HG03575 (cell line): ENCODE measurements at regions not wholly inside any gene's neighbourhood (a gene's known extent, or its start where the extent isn't known, plus 50 kb on each side); places are given as distances from the start of the nearest gene placed in this dataset.

Experiments used
- ATAC-seq: cut with Tn5 transposase; IDR thresholded peaks from one replicate; pipeline ENCODE4 v1.9.1; 2021; ENCODE audit not compliant: unreplicated experiment, insufficient number of reproducible peaks, low FRiP score; ENCODE audit errors: extremely low read depth

- no peak for ATAC-seq
These were observed 192.5 kb upstream of the SNX19 start for GRCh38 chr11:131108760-131109159.

- no peak for ATAC-seq
These were observed 193.0 kb upstream of the SNX19 start for GRCh38 chr11:131109257-131109656.

- no peak for ATAC-seq
These were observed 193.5 kb upstream of the SNX19 start for GRCh38 chr11:131109790-131110189.

GRCh38 chr11:131111775-131112174, 195.5 kb upstream of the SNX19 start:
- ATAC-seq = no peak

GRCh38 chr11:131118247-131118646, 202.0 kb upstream of the SNX19 start:
- ATAC-seq = no peak

GRCh38 chr11:131121426-131122333, 205.4 kb upstream of the SNX19 start:
- ATAC-seq = no peak

- no peak for ATAC-seq
These were observed 206.2 kb upstream of the SNX19 start for GRCh38 chr11:131122448-131122847.

- no peak for ATAC-seq
These were observed 213.2 kb upstream of the SNX19 start for GRCh38 chr11:131129474-131129873.

GRCh38 chr11:131135611-131136010, 219.3 kb upstream of the SNX19 start:
- ATAC-seq = no peak

GRCh38 chr11:131136486-131136885, 220.2 kb upstream of the SNX19 start:
- no peak for ATAC-seq

GRCh38 chr11:131137046-131137445, 220.8 kb upstream of the SNX19 start:
- ATAC-seq = no peak

- ATAC-seq = no peak
These were observed 222.5 kb upstream of the SNX19 start for GRCh38 chr11:131138731-131139130.

- no peak for ATAC-seq
These were observed 224.6 kb upstream of the NTM start for GRCh38 chr11:131145791-131146190.

GRCh38 chr11:131146827-131147490, 223.5 kb upstream of the NTM start:
- ATAC-seq = no peak

GRCh38 chr11:131154351-131154750, 216.1 kb upstream of the NTM start:
- no peak for ATAC-seq

GRCh38 chr11:131157678-131158077, 212.7 kb upstream of the NTM start:
- ATAC-seq = no peak

GRCh38 chr11:131160846-131161245, 209.6 kb upstream of the NTM start:
- ATAC-seq = no peak

- ATAC-seq = no peak
These were observed 206.8 kb upstream of the NTM start for GRCh38 chr11:131163613-131164012.

GRCh38 chr11:131165036-131165435, 205.4 kb upstream of the NTM start:
- no peak for ATAC-seq
